Keratinocyte (primary cell): ENCODE measurements at regions not wholly inside any gene's neighbourhood (a gene's known extent, or its start where the extent isn't known, plus 50 kb on each side); places are given as distances from the start of the nearest gene placed in this dataset.

Experiments
- DNase-seq: peaks from one replicate; pipeline ENCODE4 v3.0.0-alpha.2; 2011; ENCODE audit warnings: low read depth, missing footprints, low spot score
- FAIRE-seq: peaks from 2 replicates; lab custom pipeline; 2011; peaks lifted over from hg19 to GRCh38; lab: Jason Lieb, UNC
- H2AFZ ChIP-seq: 2 replicates; pipeline ENCODE4 v1.6.0; 2012; ENCODE audit warnings: low read length, control low read depth, inconsistent platforms; ENCODE audit not compliant: control insufficient read depth
- H3K27ac ChIP-seq: 2 replicates; pipeline ENCODE4 v1.5.1; 2011; ENCODE audit warnings: low read length; ENCODE audit not compliant: control insufficient read depth, insufficient read depth
- H3K27me3 ChIP-seq: 3 replicates; pipeline ENCODE4 v1.6.0; 2011; ENCODE audit warnings: low read length; ENCODE audit not compliant: control insufficient read depth, insufficient read depth; ENCODE audit errors: extremely low read depth
- H3K36me3 ChIP-seq, 2 experiments: 2 replicates in 1 of 2; 3 replicates in 1 of 2; pipeline ENCODE4 v1.5.1; 2011; ENCODE audit warnings: low read length in 2 of 2, mild to moderate bottlenecking in 1 of 2; ENCODE audit not compliant: control insufficient read depth in 2 of 2, insufficient read depth in 2 of 2; ENCODE audit errors: extremely low read depth in 1 of 2
- H3K4me1 ChIP-seq: 3 replicates; pipeline ENCODE4 v1.5.1; 2011; ENCODE audit warnings: low read length; ENCODE audit not compliant: control insufficient read depth, insufficient read depth; ENCODE audit errors: extremely low read depth
- H3K4me2 ChIP-seq: 3 replicates; pipeline ENCODE4 v1.6.0; 2011; ENCODE audit warnings: low read depth, low read length; ENCODE audit not compliant: control insufficient read depth, insufficient read depth; ENCODE audit errors: extremely low read depth
- H3K4me3 ChIP-seq, 3 experiments: fragments of 200-600 bp in 1 of 3; sonication (generic) in 1 of 3; 2 replicates in 2 of 3; 3 replicates in 1 of 3; pipeline ENCODE4 v1.5.1; 2011 to 2016; ENCODE audit warnings: low read length in 3 of 3, mild to moderate bottlenecking in 3 of 3, control low read depth in 2 of 3, inconsistent platforms in 1 of 3, low read depth in 1 of 3, mixed read lengths in 1 of 3, mixed run types in 1 of 3, moderate library complexity in 1 of 3; ENCODE audit not compliant: control insufficient read depth in 2 of 3, insufficient read depth in 2 of 3; ENCODE audit errors: extremely low read depth in 1 of 3
- H3K79me2 ChIP-seq: 2 replicates; pipeline ENCODE4 v1.6.0; 2012; ENCODE audit warnings: low read length; ENCODE audit not compliant: control insufficient read depth, insufficient read depth
- H3K9ac ChIP-seq: 3 replicates; pipeline ENCODE4 v1.6.0; 2011; ENCODE audit warnings: low read length; ENCODE audit not compliant: control insufficient read depth, insufficient read depth; ENCODE audit errors: extremely low read depth
- H3K9me1 ChIP-seq: 3 replicates; pipeline ENCODE4 v1.6.0; 2011; ENCODE audit warnings: low read length; ENCODE audit not compliant: control insufficient read depth, insufficient read depth; ENCODE audit errors: extremely low read depth
- H3K9me3 ChIP-seq: 2 replicates; pipeline ENCODE4 v1.5.1; 2012; ENCODE audit warnings: low read depth, low read length; ENCODE audit not compliant: control insufficient read depth
- H4K20me1 ChIP-seq: 3 replicates; pipeline ENCODE4 v1.6.0; 2011; ENCODE audit warnings: low read length; ENCODE audit not compliant: control insufficient read depth, insufficient read depth; ENCODE audit errors: extremely low read depth
- CTCF ChIP-seq, 3 experiments: IDR thresholded peaks in 1 of 3; conservative IDR thresholded peaks in 1 of 3; optimal IDR thresholded peaks in 1 of 3; 2 replicates in 2 of 3; 3 replicates in 1 of 3; pipeline versions ENCODE3 to v1.5.1; 2011; ENCODE audit warnings: low read length in 3 of 3, mild to moderate bottlenecking in 3 of 3, moderate library complexity in 2 of 3, control low read depth in 1 of 3, inconsistent platforms in 1 of 3; ENCODE audit not compliant: insufficient read depth in 2 of 3; ENCODE audit errors: extremely low read depth in 1 of 3
- EZH2 ChIP-seq: IDR thresholded peaks from one replicate; pipeline ENCODE4 v1.6.1; 2012; ENCODE audit warnings: inconsistent platforms, mild to moderate bottlenecking, low read length, moderate library complexity
- dilution Hi-C: fragments of 300-500 bp; cut with MboI; formaldehyde crosslinking; loops from one replicate; pipeline ENCODE4 v1.7.0; 2020; ENCODE audit warnings: low sequenced_read_pairs; ENCODE audit not compliant: extremely low pct_ligation_motif_present

- no peaks in the 10 kb centered on the region for H3K36me3 ChIP-seq
Observed at GRCh38 chr6:169165561-169166300, 87.9 kb downstream of the THBS2 start.

GRCh38 chr6:169164986-169165385 is 88.7 kb downstream of the THBS2 start:
- H3K4me3 ChIP-seq, result no peak overlapping the region
- no peak overlapping the region for H3K4me2 ChIP-seq
- no peaks in the 10 kb centered on the region for H3K36me3 ChIP-seq
- no peaks in the 10 kb centered on the region for H3K27me3 ChIP-seq
- no peak overlapping the region for H3K27ac ChIP-seq
- no peaks in the 10 kb centered on the region for H3K9me1 ChIP-seq
- no peak for FAIRE-seq
- H2AFZ ChIP-seq, result no peak overlapping the region
- H3K79me2 ChIP-seq, result no peaks in the 10 kb centered on the region
- H3K9ac ChIP-seq, result no peak overlapping the region
- dilution Hi-C loops, result no loop called here
- peaks cover 18% of the 10 kb centered on the region for H3K4me1 ChIP-seq
- DNase-seq, result no peak
- no peaks in the 10 kb centered on the region for H3K9me3 ChIP-seq
- no peaks in the 10 kb centered on the region for H4K20me1 ChIP-seq
- TF ChIP-seq EZH2 (no peak), CTCF (optimal IDR thresholded peaks at IDR 0.05 in 1 of 3, IDR thresholded peaks at IDR 0.05 in 1 of 3, conservative IDR thresholded peaks at IDR 0.05 in 1 of 3; ENCODE audit: extremely low read depth in 1 of 3, insufficient read depth in 2 of 3, low read length in 3 of 3) (no peak)

More at GRCh38 chr6:169165561-169166300, 87.9 kb downstream of the THBS2 start:
- DNase-seq, result no peak
- FAIRE-seq, result no peak
- H3K9me1 ChIP-seq, result no peaks in the 10 kb centered on the region
- no peaks in the 10 kb centered on the region for H3K9me3 ChIP-seq
- no peaks in the 10 kb centered on the region for H3K27me3 ChIP-seq
- no peak overlapping the region for H3K27ac ChIP-seq
- no peak overlapping the region for H3K4me3 ChIP-seq
- H2AFZ ChIP-seq, result no peak overlapping the region
- dilution Hi-C loops, result no loop called here
- H3K9ac ChIP-seq, result no peak overlapping the region
- H4K20me1 ChIP-seq, result no peaks in the 10 kb centered on the region
- TF ChIP-seq CTCF (optimal IDR thresholded peaks at IDR 0.05 in 1 of 3, IDR thresholded peaks at IDR 0.05 in 1 of 3, conservative IDR thresholded peaks at IDR 0.05 in 1 of 3; ENCODE audit: extremely low read depth in 1 of 3, insufficient read depth in 2 of 3, low read length in 3 of 3) (no peak), EZH2 (no peak)
- H3K79me2 ChIP-seq, result no peaks in the 10 kb centered on the region
- peaks cover 18% of the 10 kb centered on the region for H3K4me1 ChIP-seq
- H3K4me2 ChIP-seq, result no peak overlapping the region
